OCI-M2 (cell line): ENCODE measurements at regions not wholly inside any gene's neighbourhood (a gene's known extent, or its start where the extent isn't known, plus 50 kb on each side); places are given as distances from the start of the nearest gene placed in this dataset.
"Not testable (repeated sequence)": the region's sequence is repeated elsewhere in the genome, so short reads cannot be mapped to it uniquely, and the experiment has no call there.

Experiments
- DNase-seq: peaks from one replicate; lab custom pipeline; 2025; ENCODE audit not compliant: unreplicated experiment; lab: John Stamatoyannopoulos, UW

- DNase-seq, result no peak
These were observed 539.4 kb upstream of the ID2 start for GRCh38 chr2:8142461-8142860.

DNA sequence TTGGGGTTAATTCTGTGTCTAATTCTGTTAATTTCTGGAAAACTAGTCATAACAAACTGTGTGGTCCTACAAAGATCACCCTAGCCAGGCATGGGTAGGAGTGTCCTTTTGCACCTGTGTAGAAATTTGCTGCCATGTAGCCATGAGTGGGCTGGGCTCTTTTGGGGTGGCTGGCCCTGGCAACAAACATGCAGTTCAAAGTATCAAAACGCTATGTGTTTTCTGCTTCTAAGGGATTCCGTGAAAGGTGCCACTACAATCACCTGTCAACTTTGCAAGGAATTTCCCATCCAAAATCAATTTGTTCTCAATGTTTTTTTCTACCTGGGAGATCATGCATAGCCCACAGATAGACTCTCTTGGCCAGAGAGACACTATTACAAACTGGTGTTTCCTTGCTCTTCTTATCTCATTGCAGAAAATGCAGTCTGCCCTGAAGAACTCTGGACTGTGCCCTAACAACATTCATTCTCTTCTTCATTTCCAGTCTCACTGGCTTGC lies 537.7 kb upstream of the ID2 start:
- no peak for DNase-seq

- no peak for DNase-seq
These were observed 537.1 kb upstream of the ID2 start for GRCh38 chr2:8144785-8145184.

- not testable (repeated sequence) for DNase-seq
These were observed 536.5 kb upstream of the ID2 start for GRCh38 chr2:8145375-8145774.

DNA sequence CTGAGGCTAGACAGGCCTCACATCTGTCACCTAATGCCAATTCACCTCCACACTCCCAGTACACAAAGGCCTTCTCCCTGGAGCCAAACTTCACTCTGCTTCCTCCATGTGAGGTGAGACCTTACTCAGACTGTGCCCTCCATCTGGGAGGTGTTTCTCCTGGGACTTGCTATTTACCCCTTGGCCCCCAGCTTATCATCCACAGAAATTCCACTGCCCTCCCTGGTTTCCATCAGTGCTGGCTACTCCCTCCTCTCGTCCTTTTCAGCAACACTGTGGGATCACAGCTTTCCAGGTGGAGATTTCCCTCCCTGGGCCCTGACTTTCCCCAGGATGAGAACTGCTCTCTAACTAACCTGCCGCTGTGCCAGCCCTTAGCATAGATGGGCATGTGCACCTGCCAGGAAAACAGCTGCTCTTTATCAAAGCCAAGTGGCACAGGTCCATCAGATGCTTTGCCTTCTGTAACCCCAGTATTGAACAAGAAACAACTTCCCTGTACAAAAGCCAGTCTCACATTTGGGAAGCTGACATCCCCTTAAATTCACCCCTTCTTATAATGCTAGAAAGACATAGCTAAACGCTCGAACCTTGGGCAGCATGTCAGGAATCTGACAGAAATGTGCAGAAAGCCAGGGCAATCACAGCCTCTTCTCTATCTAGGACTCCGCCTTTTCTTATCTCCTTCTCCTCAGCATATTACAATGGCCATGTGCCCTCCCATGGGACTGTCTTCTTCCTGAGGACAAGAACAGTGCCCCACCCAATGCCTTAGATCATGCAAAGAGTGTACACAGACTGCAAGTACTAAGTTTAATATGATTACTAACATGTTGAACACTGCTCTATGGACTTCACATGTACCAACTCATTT lies 535.5 kb upstream of the ID2 start:
- DNase-seq, result no peak

- no peak for DNase-seq
These were observed 533.4 kb upstream of the ID2 start for GRCh38 chr2:8148260-8149006.

DNA sequence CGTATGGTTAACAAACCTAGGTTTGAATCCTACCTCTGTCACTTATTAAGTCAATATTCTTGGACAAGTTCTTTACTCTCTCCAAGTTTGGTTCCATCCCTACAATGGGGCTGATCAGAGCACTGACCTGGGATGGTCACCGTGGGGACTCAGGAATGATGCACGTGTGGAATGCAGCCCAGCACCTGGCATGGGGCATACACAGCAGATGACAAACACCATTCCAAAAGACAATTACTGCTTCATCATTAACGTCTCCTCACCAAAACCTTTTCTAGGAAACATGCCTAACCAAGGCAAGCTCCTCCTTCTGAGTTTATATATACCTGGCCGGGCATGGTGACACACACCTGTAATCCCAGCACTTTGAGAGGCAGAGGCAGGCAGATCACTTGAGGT lies 532.9 kb upstream of the ID2 start:
- DNase-seq, result no peak

DNA sequence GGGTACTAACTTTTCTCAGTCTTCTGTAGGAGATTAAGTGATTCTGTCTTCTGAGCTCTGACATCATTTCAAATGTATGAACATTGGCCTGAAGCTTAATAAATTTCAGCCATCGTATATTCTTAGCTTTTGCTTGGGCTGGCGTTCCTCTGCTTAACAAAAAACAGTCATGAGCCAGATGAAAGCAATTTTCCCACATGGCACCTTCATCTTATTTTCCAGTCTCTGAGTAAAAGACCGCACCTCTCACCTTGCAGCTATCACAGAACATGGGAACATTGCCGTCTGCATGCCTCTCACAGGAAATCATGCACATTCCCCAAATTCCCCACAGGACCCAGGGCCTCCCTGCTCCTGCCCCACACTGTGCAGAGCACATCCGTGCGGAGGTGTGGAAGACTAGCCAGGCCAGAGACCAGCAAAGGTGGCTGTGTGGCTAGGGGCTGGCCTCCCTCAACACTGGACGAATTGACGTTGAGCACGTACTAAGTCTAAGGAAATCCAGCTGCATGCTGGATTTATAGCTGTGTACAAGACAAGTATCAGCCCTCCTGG lies 531.8 kb upstream of the ID2 start:
- no peak for DNase-seq

DNA sequence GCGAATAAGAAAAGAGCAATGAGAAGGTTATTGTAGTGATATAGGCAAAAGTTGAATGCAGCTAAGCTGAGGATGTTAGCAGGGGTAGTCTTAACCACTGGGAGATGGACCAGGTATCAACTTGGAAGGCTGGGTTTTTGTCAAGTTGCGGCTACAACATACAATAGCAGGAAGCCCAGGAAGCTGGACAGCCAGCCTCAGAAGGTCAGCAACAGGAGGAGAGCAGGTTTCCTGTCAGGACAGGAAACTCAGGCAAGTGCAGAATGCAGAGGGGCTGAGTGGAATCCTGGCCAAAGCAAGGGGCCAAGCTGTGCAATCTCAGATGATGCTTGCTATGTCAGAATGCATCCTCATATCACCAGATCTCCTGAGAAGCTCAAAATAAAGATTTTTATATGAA lies 530.0 kb upstream of the ID2 start:
- no peak for DNase-seq

- DNase-seq, result no peak
These were observed 529.2 kb upstream of the ID2 start for GRCh38 chr2:8152392-8153257.

DNA sequence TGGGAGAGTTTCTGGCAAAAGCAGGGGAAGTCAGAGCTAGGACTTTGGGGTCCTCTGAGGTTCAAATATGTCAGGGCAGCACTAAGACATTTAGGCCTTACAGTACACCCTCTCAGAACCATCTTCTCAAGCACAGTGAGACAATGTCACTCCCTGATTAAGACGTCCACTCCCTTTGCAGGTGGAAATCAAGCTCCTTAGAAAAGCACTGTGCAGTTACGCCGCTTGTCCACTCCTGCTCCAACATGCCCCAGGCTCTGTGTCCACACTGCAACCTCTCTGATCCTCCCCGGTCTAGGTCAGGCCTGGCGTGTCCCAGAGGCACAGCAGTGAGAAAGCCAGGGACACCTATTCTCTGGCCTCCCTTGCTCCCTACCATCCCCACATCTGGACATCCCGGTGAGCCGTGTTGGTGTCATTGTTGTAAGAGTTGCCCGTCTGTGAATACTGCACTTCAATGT lies 528.6 kb upstream of the ID2 start:
- no peak for DNase-seq

GRCh38 chr2:8154270-8154669 lies 527.6 kb upstream of the ID2 start:
- no peak for DNase-seq

- no peak for DNase-seq
These were observed 526.9 kb upstream of the ID2 start for GRCh38 chr2:8154936-8155335.

DNA sequence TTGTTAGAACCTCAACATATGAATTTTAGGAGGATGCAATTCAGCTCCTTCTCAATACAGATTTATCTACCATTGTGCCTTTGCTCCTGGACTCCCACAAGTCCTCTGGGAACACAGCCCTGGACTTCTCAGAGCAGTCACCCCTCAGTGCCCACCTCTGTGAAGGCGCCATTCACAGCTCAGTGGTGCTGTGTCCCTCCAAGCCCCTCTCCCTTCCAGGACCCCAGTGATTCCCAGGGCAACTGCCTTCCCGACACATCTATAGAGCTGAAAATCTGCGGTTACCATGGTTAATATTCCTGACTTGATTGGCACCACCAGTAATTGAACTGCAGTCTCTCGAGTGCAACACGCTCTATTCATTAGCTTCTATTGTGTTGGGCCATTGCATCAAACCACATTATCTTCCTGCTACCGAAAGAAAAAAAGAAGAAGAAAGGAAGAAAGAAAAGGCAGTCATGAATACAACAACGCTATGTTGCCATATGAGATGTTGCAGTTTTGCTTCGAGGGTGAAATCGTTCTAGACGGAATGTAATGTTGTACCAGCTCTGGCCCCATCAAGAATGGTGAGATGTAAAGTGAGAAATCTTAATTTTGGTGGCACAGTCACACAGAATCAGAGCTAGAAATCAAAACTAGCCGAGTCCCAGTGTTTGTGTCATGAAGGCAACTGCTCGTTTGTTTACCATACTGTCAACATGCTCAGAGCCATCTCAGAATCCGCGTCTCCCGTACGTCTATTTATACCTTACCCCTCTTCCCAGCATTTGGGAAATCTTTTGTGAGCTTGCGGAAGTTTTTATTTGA lies 524.0 kb upstream of the ID2 start:
- no peak for DNase-seq

DNA sequence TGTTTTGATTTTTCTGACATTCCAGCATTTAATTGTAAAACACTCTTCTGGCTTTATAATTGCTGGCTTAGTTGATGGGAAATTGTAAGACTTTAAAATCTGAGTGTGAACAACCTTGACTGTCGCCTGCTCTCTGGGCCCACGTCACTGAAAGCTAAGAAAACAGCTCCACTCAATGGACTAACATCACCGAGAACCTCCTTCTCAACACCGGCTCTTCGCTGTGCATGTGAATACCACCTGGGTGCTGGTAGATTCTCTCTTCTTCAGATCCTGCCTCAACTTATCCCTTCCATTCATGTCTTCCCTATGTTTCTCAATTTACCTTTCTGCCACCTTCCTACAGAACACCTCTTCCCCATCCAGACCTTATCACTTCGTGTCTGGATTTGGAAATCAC lies 523.1 kb upstream of the ID2 start:
- no peak for DNase-seq

GRCh38 chr2:8159211-8159965 lies 522.5 kb upstream of the ID2 start:
- no peak for DNase-seq

- DNase-seq, result no peak
These were observed 521.8 kb upstream of the ID2 start for GRCh38 chr2:8159966-8160603.

DNA sequence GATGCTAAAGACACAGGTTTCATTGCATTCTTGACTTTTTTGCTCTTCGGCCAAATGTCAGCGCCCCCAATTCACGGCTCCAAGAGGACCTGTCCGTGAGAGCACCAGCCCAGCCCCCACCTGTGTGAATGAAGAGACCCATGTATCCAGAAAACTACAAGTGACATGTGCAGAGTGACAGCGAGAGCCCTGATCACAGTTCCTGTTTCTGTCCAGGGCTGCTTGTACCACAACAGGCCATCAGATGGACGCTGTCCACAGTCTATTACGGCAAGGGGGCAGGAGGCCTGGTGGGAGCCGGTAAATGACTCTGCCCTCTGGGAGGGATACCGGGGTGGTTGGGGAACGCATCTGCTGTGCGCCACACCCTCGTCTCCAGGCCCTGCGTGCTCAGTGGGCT lies 520.9 kb upstream of the ID2 start:
- DNase-seq, result no peak

DNA sequence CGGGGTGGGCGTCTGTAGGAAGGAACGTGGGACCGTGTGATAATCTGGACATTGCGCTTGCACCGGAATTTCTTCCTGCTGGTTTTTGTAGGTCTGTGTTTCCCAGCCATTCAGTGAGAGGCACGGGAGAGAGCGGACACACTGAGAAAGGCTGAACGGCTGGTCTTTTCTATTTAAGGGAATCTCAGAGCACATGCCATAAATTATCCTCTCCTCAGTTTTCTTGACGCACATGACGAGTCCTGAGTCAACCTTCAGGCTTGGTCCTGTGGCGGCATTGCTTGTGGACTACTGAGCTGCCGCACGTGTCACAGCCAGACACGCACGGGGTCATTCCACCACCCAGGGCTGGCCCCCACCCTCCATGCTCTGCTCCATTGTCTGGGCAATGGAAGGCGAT lies 519.3 kb upstream of the ID2 start:
- no peak for DNase-seq
